GM20431 (cell line): ENCODE measurements at regions not wholly inside any gene's neighbourhood (a gene's known extent, or its start where the extent isn't known, plus 50 kb on each side); places are given as distances from the start of the nearest gene placed in this dataset.

Source experiments
- in situ Hi-C: fragments of 300-500 bp; cut with MseI, MboI; formaldehyde crosslinking; loops from one replicate; pipeline ENCODE4 v1.15.0; 2020; ENCODE audit warnings: low sequenced_read_pairs; ENCODE audit not compliant: unreplicated experiment

GRCh38 chr2:144597894-144598593 lies 78.1 kb upstream of the ZEB2 start:
- in situ Hi-C loops: no loop called here

GRCh38 chr2:144597388-144597787 lies 77.5 kb upstream of the ZEB2 start:
- in situ Hi-C loops: no loop called here

GRCh38 chr2:144596073-144596871 lies 76.4 kb upstream of the ZEB2 start:
- in situ Hi-C loops: no loop called here

- in situ Hi-C loops: no loop called here
Measured at GRCh38 chr2:144595686-144596072, 75.8 kb upstream of the ZEB2 start.

DNA sequence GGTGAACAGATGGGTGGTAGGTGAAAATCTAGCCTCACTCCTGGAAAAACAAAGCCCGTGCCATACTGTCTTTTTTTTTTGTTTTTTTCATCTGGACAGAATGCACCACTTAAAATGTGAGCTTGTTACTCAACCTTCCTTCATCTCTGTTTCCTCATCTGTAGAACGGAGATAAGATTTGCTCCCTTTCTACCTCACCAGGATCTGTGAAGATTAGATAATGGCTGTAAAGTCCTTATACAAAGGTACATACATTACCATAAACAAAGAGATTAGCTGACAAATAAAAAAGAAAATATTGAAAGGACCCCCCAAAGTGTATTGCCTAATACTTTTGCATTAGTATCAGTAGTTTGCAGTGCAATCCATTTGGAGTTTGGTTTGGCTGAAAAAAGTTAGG lies 75.4 kb upstream of the ZEB2 start:
- in situ Hi-C loops: no loop called here

DNA sequence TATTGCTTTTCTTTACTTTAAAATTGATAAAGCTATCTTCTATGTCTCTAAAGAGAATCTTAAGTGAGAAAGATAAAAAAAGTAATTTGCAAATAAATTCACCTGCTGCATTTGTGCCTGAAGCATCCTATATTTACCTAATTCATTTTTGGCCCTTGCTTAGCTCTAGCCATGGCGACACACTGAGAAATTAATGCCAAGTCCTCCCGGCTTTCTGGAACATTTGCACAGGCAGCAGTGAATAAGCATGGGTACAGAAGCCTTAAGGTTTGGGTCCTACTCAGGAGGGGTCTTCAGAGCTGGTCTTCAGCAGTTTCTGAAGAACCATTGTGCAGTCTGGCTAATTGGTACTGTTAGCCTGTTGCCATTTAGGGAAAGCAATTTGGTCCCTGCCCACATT lies 73.9 kb upstream of the ZEB2 start:
- in situ Hi-C loops: no loop called here

DNA sequence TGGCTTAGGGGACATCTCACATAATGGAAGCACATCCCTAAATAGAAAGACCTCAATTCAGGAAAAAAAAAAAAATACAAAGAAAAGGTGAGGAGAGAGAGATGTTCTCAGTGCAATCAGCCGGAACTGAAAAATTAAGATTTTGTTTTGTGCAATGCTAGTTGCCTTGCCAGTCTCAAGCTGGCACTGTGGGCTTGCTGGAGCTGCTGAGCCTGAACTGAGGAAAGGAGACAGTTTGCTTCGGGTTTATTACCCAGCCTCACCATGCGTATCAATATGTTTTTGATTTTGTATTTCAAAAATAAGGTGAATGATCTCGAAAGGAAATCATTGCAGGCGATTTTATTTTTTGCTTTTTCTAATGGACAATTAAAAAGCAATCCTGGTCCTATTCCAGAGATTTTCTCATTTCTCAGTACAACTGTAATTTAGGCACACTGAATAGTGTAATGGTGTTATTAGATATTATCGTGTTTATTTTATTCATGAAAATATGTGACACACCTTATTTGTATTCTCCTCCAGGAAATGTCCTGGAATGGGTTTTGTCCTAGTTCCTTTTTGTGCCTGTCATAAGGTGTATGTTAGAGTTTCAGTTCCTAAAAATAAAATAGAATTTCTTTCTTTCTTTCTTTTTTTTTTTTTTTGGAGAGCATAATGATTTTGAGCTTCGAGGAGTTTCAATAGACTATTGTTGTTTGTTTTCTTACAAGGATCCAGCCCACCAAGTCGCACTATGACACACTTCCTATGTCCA lies 72.8 kb upstream of the ZEB2 start:
- in situ Hi-C loops: no loop called here

- in situ Hi-C loops: no loop called here
Measured at GRCh38 chr2:144587306-144587705, 67.4 kb upstream of the ZEB2 start.

DNA sequence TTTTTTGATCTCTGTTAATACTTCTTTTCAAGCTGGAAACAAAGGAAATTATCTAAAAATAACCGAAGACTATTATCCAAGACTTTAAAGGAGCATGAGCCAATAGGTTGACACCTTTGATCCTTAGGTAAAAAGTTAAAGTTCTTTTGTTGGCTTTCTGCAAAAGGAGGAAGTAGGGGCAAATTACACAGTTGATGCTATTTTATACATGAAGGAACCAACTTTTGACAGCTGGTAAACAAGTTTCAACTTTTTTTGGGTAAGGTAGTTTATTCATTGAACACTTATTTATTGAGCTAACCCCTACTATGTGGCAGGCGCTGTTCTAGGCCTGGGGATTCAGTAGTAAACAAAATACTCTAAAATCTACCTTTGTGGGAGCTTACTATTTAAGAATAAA lies 66.6 kb upstream of the ZEB2 start:
- in situ Hi-C loops: no loop called here

DNA sequence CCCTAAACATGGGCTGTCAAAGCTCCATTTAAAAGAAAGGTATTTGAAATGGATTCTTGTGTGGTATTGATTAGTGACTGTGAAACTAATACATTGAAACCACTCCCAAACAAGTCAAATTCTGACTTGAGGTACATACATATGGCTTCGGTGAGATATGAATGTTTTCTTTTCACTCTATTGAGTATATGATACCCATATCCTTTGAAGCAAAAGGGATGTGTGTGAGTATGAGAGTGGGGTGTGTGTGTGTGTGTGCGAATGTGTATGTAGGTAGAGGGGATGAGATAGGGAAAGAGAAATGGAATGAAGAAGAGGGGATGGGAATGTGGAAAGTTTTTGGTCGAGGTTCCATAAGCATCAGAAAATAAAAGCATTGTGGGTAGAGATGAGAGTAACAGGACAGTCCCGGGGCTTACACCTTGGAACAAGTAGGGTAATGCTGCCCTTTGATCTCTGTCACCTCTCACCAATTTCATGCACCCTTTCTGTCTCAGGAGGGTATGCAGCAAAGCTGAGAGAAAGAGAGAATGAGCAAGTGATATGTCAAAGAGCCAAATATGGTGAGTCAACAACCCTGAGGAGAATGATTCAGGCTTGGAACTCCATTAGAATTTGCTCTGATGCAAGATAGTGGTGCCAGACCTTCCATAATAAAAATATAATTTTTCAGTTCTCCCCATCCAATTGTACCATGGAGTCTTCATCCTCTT lies 64.0 kb upstream of the ZEB2 start:
- in situ Hi-C loops: no loop called here

GRCh38 chr2:144583381-144583729 lies 63.4 kb upstream of the ZEB2 start:
- in situ Hi-C loops: no loop called here

- in situ Hi-C loops: no loop called here
Measured at GRCh38 chr2:144582651-144583380, 62.9 kb upstream of the ZEB2 start.

- in situ Hi-C loops: no loop called here
Measured at GRCh38 chr2:144580521-144581161, 60.7 kb upstream of the ZEB2 start.

GRCh38 chr2:144579556-144579955 lies 59.6 kb upstream of the ZEB2 start:
- in situ Hi-C loops: no loop called here

GRCh38 chr2:144578099-144578498 lies 58.2 kb upstream of the ZEB2 start:
- in situ Hi-C loops: no loop called here

- in situ Hi-C loops: no loop called here
Measured at GRCh38 chr2:144572977-144573376, 53.1 kb upstream of the ZEB2 start.

DNA sequence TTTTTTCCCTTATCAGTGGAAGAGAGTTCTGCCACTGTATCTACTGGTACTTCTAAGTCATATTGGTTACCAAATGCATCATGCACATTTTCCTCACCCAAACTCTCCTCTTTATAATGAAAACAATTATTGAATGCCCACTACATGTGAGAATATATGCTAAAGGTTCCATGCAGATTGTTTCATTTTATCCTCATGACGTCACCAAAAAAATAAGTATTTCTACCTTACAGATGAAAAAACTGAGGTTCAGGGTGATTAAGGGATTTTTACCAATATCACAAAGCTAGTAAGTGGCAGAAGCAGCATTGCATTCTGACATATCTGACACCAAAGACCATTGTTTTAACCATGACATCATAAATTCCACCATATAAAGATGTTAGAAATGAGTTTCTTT lies 51.9 kb upstream of the ZEB2 start:
- in situ Hi-C loops: no loop called here

DNA sequence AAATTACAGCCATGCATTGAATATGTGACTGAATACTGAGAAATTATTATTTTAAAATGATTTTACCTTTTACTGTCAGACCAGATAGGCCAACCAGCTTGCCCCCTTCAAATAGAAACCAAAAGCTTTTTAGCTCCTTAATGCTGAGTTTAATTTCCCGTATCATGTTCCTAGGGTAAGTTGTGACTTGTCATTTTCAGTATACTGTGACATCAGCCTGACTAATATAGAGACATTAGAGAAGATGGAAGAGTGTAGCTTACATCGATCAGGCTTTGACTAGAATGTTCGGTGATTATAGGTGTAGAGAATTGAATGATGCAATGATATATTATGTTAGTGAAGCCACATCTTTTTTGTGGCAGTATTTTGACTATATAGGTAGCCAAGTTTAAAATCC lies 50.6 kb upstream of the ZEB2 start:
- in situ Hi-C loops: no loop called here
